Frontal cortex (tissue), 3 donors: ENCODE measurements at regions not wholly inside any gene's neighbourhood (a gene's known extent, or its start where the extent isn't known, plus 50 kb on each side); places are given as distances from the start of the nearest gene placed in this dataset.
"Not testable (repeated sequence)": the region's sequence is repeated elsewhere in the genome, so short reads cannot be mapped to it uniquely, and the experiment has no call there.

Experiments used
- DNase-seq, 2 donors: peaks; one replicate each; pipeline ENCODE4 v3.0.0; 2012; ENCODE audit warnings: low spot score in 2 of 2
- FAIRE-seq: peaks from 2 replicates; lab custom pipeline; 2012; peaks lifted over from hg19 to GRCh38; lab: Jason Lieb, UNC
- donor health status: control.
- donor health status: control.
- donor health status: control.

DNA sequence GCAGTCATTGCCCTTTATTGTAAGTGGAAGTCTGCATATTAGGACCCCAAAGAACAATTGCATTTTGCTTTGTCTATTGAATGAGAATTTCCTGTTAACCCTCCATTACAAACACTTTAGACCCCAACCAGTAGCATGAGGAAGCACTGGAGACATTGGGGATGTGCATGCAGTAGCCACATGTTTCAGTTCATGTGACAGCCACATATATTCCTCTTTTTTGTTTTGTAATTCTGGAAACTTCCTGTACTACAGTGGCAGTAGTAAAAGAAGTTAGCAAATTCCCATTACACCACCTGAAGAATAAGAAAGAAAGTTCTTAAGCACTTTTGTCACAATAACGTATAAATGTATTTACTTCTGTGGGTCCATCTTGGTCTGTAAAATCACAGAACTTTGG, 281.1 kb upstream of the SLC14A2 start:
- FAIRE-seq = no peak
- DNase-seq = no peak

- DNase-seq (no peak), FAIRE-seq (no peak)
These were observed 279.8 kb upstream of the SLC14A2 start for GRCh38 chr18:45335282-45336043.

DNA sequence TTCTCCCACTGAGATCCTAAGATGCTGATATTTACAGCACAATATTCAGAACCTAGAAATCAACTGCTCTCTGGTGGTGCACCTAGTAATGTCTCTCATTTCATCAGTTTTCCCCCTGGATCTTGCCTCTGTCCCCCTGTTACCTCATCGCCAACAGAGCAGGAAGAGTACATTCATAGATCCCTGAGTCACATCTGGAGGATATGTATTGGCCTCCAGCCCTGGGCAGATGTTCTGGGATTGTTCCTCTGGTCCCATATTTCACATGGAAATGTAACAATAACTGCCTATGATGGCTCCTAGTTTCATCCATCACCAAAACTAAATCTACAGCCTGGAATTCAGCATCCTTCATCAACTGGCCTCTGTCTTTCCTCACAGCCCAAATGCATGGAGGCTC, 278.8 kb upstream of the SLC14A2 start:
- DNase-seq (no peak), FAIRE-seq (no peak)

DNA sequence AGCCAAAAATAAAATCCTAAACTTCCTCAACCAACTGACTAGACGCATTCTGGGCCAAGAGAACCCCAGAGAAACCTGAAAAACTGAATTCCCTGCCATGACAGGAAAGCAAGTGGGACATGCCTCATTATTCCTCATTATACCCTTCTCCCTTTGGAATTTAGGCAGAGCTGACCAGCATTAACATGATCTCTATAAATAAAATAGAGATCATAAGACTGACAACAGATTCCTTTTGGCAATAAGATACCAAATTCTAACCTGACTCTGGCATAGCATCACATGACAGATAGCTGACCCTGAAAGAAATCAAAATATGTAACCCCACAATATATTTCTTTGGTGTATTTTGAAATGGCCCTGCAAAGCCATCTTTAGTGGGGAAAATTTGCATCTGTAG, 277.8 kb upstream of the SLC14A2 start:
- no peak for FAIRE-seq
- no peak for DNase-seq

DNA sequence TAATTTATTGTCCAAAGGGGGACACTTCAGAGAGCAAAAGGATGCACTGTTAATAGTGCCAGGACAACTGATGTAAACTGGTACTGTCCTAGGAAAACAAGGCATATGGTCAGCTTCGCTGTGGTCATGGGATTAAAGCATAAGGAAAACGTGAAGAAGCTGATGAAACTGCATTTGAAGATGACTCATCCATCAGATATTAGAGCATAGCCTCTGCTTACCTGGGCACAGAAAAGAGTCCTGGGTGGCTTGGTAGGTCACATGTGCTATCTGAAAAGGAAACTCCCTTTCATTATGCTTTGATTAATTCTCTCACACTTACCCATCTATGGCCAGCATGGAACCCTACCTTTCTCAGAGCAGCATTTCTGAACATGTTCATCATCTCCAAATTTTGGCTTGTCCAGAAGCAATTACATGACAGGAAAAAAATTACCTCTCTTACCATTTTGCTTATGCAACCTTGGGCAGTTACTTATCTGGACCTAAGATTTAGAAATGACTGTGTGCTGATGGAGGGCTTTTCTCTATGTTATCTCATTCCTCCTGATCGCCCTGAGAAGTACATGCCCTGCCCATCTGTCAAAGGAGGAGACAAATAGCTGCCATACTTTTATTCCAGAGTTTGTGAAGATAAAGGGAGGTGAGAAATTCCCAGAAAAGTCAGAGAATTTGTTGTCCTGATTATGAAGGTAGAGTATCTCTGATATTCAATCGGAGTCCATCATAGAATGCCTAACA, 275.3 kb upstream of the SLC14A2 start:
- DNase-seq (no peak), FAIRE-seq (no peak)

DNA sequence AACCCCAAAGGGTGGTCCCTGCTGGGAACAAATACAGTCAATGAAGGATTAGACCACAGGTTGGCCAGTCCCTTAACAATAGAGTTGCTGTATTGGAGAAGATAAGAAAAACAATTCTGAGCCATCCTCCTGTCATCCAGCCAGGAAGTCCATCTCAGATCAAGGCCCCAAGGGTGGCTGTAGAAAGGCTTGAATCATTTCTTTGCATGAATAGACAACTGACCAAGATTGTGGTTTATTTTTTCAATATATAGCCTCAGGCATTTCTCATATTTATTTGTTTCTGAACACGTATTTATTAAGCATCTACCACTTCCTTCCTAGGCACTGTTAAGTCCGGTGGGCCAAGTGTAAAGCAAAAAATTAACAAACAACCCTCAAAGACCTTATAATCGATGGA, 274.4 kb upstream of the SLC14A2 start:
- DNase-seq = no peak
- no peak for FAIRE-seq

GRCh38 chr18:45341454-45341853, 273.8 kb upstream of the SLC14A2 start:
- no peak for DNase-seq
- no peak for FAIRE-seq

DNA sequence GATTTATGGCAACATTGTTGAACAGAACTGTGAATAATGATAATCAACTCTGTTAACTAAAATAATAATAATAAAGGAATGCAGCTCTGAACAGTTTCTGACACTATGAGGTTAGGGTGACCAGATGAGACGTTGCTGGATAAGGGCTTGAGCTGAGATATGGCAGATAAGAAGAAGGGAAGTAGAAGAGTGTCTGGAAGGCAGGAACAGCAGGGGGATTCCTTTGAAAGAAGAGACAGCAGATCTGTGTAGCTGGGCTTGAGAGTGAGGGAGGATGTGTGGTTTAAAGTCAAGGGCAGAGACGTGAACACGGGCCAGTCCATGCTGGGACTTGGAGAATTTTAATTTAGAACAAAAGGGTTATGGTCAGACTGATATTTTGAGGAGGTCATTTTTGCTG, 273.1 kb upstream of the SLC14A2 start:
- DNase-seq = no peak
- no peak for FAIRE-seq

GRCh38 chr18:45342653-45343052, 272.6 kb upstream of the SLC14A2 start:
- DNase-seq (no peak), FAIRE-seq (no peak)

DNA sequence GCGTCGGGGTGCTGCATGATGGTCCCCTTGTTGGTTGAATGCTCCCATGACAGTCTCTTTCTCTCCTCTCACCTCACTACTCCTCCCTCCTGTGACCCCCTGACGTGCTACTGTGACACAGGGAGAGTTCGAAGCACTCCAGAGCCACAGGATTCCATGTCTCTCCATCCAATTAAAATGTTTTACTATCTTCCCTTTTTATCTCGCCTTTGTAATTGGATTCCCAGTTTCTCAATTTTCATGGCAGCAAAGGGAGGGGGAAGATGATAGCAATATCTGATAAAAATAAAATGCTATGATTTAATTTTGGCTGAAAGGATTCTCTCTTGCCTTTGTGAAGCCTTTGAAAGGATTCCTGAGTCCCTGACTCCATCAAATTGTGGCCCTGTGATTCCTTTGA, 271.9 kb upstream of the SLC14A2 start:
- no peak for DNase-seq
- FAIRE-seq = no peak

DNA sequence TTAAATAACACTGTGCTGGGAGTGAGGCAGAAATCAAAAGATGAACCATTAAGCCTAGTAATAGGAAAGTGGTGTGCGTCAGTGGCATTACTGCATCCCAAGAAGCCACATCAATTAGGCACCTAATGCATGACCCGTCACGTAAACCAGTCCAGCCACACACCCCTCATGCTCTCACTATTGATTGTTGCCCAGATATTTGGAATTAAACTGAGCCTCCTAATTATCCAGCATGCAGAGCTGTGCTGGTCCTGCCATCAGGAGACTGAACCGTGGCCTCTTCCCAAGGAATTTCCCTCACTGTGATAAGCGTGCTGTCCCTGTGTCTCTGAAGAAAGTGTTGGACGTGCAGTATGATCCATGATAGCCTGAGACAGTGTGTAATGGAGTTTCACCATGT, 270.6 kb upstream of the SLC14A2 start:
- FAIRE-seq, DNase-seq: not testable (repeated sequence)

GRCh38 chr18:45349019-45349418, 266.3 kb upstream of the SLC14A2 start:
- DNase-seq (no peak), FAIRE-seq (no peak)

GRCh38 chr18:45349467-45349866, 265.8 kb upstream of the SLC14A2 start:
- DNase-seq = no peak
- FAIRE-seq = no peak

DNA sequence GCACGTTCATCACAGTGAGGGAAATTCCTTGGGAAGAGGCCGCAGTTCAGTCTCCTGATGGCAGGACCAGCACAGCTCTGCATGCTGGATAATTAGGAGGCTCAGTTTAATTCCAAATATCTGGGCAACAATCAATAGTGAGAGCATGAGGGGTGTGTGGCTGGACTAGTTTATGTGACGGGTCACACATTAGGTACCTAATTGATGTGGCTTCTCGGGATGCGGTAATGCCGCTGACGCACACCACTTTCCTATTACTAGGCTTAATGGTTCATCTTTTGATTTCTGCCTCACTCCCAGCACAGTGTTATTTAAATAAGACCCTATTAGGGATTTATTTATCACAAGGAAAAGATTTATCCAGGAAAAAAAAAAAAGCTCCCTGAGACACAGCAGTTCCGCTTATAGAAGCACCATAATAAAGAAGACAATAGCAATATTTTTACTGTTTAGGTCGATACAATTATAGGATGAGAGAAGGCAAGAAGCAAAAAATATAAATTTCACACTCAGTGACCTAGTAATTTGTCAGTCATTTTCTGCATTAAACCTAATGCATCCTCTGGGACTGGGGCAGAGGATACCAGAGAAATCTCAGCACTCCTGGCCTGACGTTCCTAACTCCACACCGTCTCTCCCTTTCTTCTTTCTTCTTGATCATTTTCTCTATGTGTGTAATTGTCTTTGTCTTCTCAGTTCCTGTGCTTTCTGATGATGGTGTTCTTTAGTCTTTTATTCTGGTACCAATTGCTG, 264.7 kb upstream of the SLC14A2 start:
- FAIRE-seq = no peak
- DNase-seq = no peak

- no peak for FAIRE-seq
- no peak for DNase-seq
These were observed 262.4 kb upstream of the SLC14A2 start for GRCh38 chr18:45352874-45353273.

- FAIRE-seq = no peak
- DNase-seq = no peak
These were observed 261.7 kb upstream of the SLC14A2 start for GRCh38 chr18:45353530-45353929.

- FAIRE-seq = no peak
- no peak for DNase-seq
These were observed 259.2 kb upstream of the SLC14A2 start for GRCh38 chr18:45355944-45356520.

DNA sequence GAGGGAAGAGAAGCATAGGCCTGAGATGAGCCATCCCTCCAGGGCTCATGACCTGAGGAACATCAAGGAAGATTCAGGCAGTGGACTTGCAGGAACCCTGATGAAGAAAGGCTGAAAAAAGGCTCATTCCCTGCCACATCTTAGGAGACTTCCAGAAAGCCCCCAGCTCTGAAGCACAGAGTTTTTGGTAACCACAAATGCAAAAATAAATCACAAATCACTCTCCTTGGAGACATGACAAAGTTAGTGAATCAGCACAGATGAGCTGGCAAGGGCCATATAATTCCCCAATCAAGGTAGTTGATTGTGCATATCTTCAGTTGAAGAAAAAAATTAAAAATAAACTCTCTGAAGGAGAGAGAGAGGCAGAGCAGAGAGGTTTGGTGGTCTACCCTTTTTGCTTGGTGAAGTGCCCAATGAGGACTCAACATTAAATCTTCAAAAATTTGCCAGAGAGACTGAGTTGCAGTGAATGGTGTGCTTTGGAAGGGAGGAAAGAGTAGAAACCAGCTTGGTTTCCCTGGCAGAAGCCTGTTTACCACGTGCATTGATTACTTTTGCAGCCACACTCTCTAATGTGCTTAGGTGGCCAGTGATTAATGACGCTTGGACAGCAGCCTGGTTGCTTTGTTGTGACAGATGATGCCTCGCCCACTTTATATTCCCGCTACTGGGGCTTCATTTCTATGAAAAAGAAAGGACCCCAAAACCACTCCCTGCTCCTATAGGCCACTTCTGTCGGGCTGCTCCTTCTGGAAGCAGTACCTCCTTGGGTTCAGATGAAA, 257.4 kb upstream of the SLC14A2 start:
- no peak for FAIRE-seq
- DNase-seq = no peak

- FAIRE-seq = no peak
- DNase-seq = no peak
These were observed 255.8 kb upstream of the SLC14A2 start for GRCh38 chr18:45359275-45360009.
